Astrocyte of the cerebellum (primary cell): ENCODE measurements at regions not wholly inside any gene's neighbourhood (a gene's known extent, or its start where the extent isn't known, plus 50 kb on each side); places are given as distances from the start of the nearest gene placed in this dataset.

Experiments
- DNase-seq: peaks from one replicate; pipeline ENCODE4 v3.0.0-alpha.2; 2011; ENCODE audit warnings: low read depth
- H3K4me3 ChIP-seq: 2 replicates; pipeline ENCODE4 v1.5.1; 2011; ENCODE audit warnings: mild to moderate bottlenecking, low read depth, low read length, moderate library complexity
- in situ Hi-C: cut with HindIII; loops from 2 replicates; pipeline ENCODE4 v1.10.0; 2017; ENCODE audit warnings: low sequenced_read_pairs
- TF ChIP-seq, protein P1 (sequence below): IDR thresholded peaks from 2 replicates; pipeline ENCODE4 v1.5.1; 2012; ENCODE audit warnings: low read length, low read depth, moderate library complexity, mild to moderate bottlenecking; ENCODE audit errors: missing control alignments

DNA sequence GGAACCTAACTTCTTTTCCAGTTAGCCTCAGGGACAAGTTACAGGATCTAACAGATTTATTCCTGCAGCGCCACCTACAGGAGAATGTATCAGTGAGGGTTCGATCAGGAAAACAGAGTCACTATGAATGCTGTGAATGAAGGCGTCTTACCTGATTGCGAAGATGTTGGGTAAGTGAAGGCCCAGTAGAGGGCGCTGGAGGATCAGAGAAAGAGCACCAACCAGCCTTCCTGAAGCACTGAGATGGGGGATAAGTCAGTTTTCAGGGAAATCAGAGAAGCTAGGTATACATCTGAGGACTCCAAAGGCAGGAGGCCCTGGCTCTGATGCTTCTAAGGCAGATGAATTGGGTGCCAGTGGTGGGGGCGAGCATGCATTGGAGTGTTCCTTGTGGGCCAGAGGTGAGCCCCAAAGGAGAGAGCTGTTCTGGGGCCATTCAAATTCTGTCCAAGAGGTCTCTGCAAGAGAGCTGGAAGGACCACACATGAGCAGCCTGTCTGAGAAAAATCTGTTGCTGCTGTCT, 169.9 kb upstream of the AADAT start:
- in situ Hi-C loops: no loop called here
- TF ChIP-seq, protein P1, sequence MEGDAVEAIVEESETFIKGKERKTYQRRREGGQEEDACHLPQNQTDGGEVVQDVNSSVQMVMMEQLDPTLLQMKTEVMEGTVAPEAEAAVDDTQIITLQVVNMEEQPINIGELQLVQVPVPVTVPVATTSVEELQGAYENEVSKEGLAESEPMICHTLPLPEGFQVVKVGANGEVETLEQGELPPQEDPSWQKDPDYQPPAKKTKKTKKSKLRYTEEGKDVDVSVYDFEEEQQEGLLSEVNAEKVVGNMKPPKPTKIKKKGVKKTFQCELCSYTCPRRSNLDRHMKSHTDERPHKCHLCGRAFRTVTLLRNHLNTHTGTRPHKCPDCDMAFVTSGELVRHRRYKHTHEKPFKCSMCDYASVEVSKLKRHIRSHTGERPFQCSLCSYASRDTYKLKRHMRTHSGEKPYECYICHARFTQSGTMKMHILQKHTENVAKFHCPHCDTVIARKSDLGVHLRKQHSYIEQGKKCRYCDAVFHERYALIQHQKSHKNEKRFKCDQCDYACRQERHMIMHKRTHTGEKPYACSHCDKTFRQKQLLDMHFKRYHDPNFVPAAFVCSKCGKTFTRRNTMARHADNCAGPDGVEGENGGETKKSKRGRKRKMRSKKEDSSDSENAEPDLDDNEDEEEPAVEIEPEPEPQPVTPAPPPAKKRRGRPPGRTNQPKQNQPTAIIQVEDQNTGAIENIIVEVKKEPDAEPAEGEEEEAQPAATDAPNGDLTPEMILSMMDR: peak; percentile 93
- H3K4me3 ChIP-seq: no peak overlapping the region
- DNase-seq: peak; percentile 88

DNA sequence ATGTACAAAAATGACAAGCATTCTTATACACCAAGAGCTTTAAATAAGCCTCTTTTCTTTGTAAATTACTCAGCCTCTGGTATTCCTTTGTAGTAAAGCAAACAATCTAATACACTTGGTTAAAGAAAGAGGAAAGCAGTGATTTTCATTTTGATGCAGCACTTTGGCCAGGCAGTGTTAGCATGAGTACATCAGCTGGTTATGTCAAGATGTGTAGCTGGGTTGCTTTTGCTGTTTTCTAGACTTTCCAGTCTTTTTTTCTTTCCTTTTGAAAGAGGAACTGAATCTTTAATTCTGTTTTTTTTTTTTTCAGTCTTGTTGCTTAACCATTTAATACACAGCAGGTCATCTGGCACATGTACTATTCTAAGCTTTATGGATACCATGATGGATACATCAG, 167.1 kb upstream of the AADAT start:
- H3K4me3 ChIP-seq: no peak overlapping the region
- DNase-seq: no peak
- TF ChIP-seq, protein P1: no peak
- in situ Hi-C loops: no loop called here

DNA sequence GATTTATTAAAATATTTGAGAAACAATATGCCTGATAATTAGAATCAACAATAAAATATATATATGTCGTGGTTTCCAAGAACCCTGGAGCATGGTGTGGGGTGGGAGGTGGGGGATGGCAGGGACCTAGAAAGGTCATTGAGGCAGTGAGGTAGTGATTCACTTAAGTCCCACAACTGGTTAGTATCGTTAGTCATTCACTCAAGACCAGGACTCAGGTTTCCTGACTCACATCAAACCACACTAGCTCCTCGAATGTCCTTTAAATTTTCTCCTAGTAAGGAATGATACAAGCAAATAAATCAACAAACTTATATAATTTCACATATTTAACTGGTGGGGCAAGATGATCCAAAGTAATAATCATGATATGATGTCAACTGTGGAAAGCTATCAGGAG, 158.8 kb upstream of the AADAT start:
- no peak overlapping the region for H3K4me3 ChIP-seq
- in situ Hi-C loops: no loop called here
- no peak for DNase-seq
- TF ChIP-seq, protein P1: no peak

DNA sequence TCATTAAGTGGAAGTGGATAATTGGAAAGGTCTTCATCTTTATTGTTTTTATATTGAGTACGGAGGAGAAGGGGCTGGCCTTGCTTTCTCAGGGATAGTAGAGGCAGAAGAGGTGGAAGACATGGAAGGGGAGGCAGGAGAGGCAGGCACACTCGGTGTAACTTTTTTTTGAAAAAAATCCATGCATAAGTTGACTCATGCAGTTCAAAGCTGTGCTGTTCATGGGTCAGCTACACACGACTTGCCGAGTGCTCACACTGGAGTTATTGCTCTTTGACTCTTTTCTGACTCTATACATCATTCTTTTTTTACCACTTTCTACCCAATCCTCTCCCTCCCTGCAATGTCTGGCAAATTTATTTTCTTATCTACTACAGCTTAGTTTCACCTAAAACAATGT, 158.3 kb upstream of the AADAT start:
- DNase-seq: no peak
- in situ Hi-C loops: no loop called here

DNA sequence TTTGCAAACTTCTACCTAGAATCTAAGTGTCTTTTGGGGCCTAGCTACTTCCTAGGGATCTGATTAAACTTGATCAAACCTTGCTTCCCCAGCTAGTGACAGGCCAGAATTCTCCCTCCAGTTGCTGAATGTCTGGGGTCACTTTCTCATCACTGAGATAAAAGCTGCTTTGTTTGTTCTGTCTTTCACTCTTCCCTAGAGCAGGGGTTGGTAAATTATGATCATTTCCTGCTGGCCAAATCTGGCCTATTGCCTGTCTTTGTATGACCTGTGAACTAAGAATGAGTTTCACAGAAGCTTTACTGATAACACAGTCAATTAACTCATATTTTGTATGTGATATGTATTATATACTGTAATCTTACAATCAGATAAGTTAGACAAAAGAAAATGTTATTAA, 157.8 kb upstream of the AADAT start:
- DNase-seq: no peak
- in situ Hi-C loops: no loop called here

More for the DNA sequence above, 158.3 kb upstream of the AADAT start:
- TF ChIP-seq, protein P1: no peak
- no peak overlapping the region for H3K4me3 ChIP-seq

DNA sequence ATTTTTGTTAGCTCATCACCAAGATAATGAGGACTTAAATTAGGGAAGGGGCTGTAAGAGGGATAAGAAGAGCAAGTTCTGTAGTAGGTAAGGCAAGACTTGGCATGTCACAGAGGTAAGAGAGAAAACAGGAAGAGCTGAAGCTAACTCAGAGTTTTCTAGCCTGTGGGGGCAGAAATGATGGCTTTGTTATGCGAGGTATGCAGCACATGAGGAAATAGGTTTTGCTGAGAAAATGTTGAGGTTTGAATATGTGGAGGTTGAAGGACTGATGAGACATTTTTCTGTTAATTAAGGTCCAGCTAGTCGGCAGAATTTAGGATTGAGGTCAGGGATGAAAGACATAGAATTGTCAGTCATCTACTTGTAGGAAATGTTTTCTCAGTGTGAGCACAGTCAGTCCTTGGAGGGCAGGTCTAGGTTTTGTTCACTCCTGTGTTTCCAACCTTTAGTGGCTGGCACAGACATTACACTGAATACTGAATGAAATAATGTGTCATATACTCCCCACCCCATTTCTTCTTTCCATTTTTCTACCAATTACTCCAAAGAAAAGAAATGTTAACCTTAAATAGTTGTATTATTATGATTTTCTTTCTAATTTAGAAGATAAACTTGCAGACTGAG, 154.0 kb upstream of the AADAT start:
- H3K4me3 ChIP-seq: no peak overlapping the region
- TF ChIP-seq, protein P1: no peak
- no peak for DNase-seq
- in situ Hi-C loops: no loop called here

More for the DNA sequence above, 157.8 kb upstream of the AADAT start:
- no peak overlapping the region for H3K4me3 ChIP-seq
- TF ChIP-seq, protein P1: no peak
